Stimulated activated CD8-positive, alpha-beta memory T cell treated with anti-CD3 and anti-CD28 coated beads, Interleukin-4, amount 100 ng/mL, for 1 hour (primary cell): ENCODE measurements at regions not wholly inside any gene's neighbourhood (a gene's known extent, or its start where the extent isn't known, plus 50 kb on each side); places are given as distances from the start of the nearest gene placed in this dataset.
"Not testable (repeated sequence)": the region's sequence is repeated elsewhere in the genome, so short reads cannot be mapped to it uniquely, and the experiment has no call there.

Experiments
- DNase-seq, 2 donors: peaks; one replicate each; pipeline ENCODE4 v3.0.0-alpha.2; 2020; ENCODE audit warnings: low read depth in 2 of 2, low spot score in 1 of 2

GRCh38 chr3:106299300-106300098, 430.7 kb upstream of the CBLB start:
- DNase-seq = no peak

- DNase-seq = no peak
Observed at GRCh38 chr3:106302451-106303221, 433.8 kb upstream of the CBLB start.

GRCh38 chr3:106303766-106304165, 435.0 kb upstream of the CBLB start:
- DNase-seq = no peak

- DNase-seq = no peak
Observed at GRCh38 chr3:106305127-106305526, 436.3 kb upstream of the CBLB start.

GRCh38 chr3:106305882-106306435, 437.1 kb upstream of the CBLB start:
- no peak for DNase-seq

GRCh38 chr3:106309274-106309673, 440.5 kb upstream of the CBLB start:
- no peak for DNase-seq

- DNase-seq = not testable (repeated sequence)
Observed at GRCh38 chr3:106309798-106310197, 441.0 kb upstream of the CBLB start.

GRCh38 chr3:106317141-106318055, 448.6 kb upstream of the CBLB start:
- DNase-seq = no peak

- DNase-seq = not testable (repeated sequence)
Observed at GRCh38 chr3:106321438-106321837, 452.6 kb upstream of the CBLB start.

- DNase-seq = no peak
Observed at GRCh38 chr3:106323586-106323985, 454.8 kb upstream of the CBLB start.

- no peak for DNase-seq
Observed at GRCh38 chr3:106326941-106327695, 458.3 kb upstream of the CBLB start.

- no peak for DNase-seq
Observed at GRCh38 chr3:106327696-106328025, 458.8 kb upstream of the CBLB start.

GRCh38 chr3:106328224-106328623, 459.4 kb upstream of the CBLB start:
- DNase-seq = no peak

- no peak for DNase-seq
Observed at GRCh38 chr3:106329521-106329920, 460.7 kb upstream of the CBLB start.

GRCh38 chr3:106331636-106332035, 462.8 kb upstream of the CBLB start:
- DNase-seq = no peak

- DNase-seq = no peak
Observed at GRCh38 chr3:106332129-106332528, 463.3 kb upstream of the CBLB start.

GRCh38 chr3:106332884-106333283, 464.1 kb upstream of the CBLB start:
- DNase-seq = no peak

- DNase-seq = peak in 1 of 2 donors; percentile 20
Observed at GRCh38 chr3:106333911-106334618, 465.3 kb upstream of the CBLB start.

- DNase-seq = no peak
Observed at GRCh38 chr3:106336619-106337018, 467.8 kb upstream of the CBLB start.

GRCh38 chr3:106337116-106337515, 468.3 kb upstream of the CBLB start:
- no peak for DNase-seq
